HEK293 (cell line): ENCODE measurements at regions not wholly inside any gene's neighbourhood (a gene's known extent, or its start where the extent isn't known, plus 50 kb on each side); places are given as distances from the start of the nearest gene placed in this dataset.

ENCODE experiments used
- CTCF ChIP-seq: fragments of 450-650 bp; formaldehyde crosslinking; IDR thresholded peaks from 2 replicates; pipeline ENCODE4 v1.5.1; 2016; ENCODE audit warnings: missing biosample characterization, missing genetic modification characterization
- KLF1 ChIP-seq: fragments of 450-650 bp; formaldehyde crosslinking; IDR thresholded peaks from 2 replicates; pipeline ENCODE4 v1.5.1; 2016; ENCODE audit warnings: missing biosample characterization, missing genetic modification characterization
- MZF1 ChIP-seq: fragments of 450-650 bp; formaldehyde crosslinking; IDR thresholded peaks from 2 replicates; pipeline ENCODE4 v1.5.1; 2017; ENCODE audit warnings: missing biosample characterization, missing genetic modification characterization, borderline replicate concordance
- PBX3 ChIP-seq: sonication (generic); formaldehyde crosslinking; IDR thresholded peaks from 2 replicates; pipeline ENCODE4 v1.8.1; 2022; ENCODE audit warnings: mild to moderate bottlenecking, moderate library complexity, missing genetic modification reagents
- PRDM10 ChIP-seq: fragments of 450-650 bp; formaldehyde crosslinking; IDR thresholded peaks from 2 replicates; pipeline ENCODE4 v1.5.1; 2016; ENCODE audit warnings: missing biosample characterization, missing genetic modification characterization
- PRDM4 ChIP-seq: fragments of 450-650 bp; formaldehyde crosslinking; IDR thresholded peaks from 2 replicates; pipeline ENCODE4 v1.5.1; 2017; ENCODE audit warnings: missing biosample characterization, missing genetic modification characterization
- ZBTB49 ChIP-seq: fragments of 450-650 bp; formaldehyde crosslinking; IDR thresholded peaks from 2 replicates; pipeline ENCODE4 v1.5.1; 2016; ENCODE audit warnings: missing biosample characterization, missing genetic modification characterization, low read depth
- ZNF175 ChIP-seq: fragments of 450-650 bp; formaldehyde crosslinking; IDR thresholded peaks from 2 replicates; pipeline ENCODE4 v1.5.1; 2016; ENCODE audit warnings: missing biosample characterization, missing genetic modification characterization
- ZNF26 ChIP-seq: fragments of 450-650 bp; formaldehyde crosslinking; IDR thresholded peaks from 2 replicates; pipeline ENCODE4 v1.5.1; 2016; ENCODE audit warnings: missing biosample characterization, missing genetic modification characterization
- ZNF274 ChIP-seq, 2 experiments: fragments of 200-500 bp in 1 of 2; fragments of 450-650 bp in 1 of 2; sonication (Bioruptor generic) in 1 of 2; formaldehyde crosslinking in 1 of 2; IDR thresholded peaks; 2 replicates each; pipeline versions ENCODE4 v1.5.1 to v1.6.1; 2014 to 2016; ENCODE audit warnings: borderline replicate concordance in 1 of 2, inconsistent platforms in 1 of 2, low read length in 1 of 2, missing biosample characterization in 1 of 2, missing genetic modification characterization in 1 of 2
- ZNF510 ChIP-seq: fragments of 450-650 bp; formaldehyde crosslinking; IDR thresholded peaks from 2 replicates; pipeline ENCODE4 v1.5.1; 2018; ENCODE audit warnings: mild to moderate bottlenecking, missing genetic modification characterization, missing biosample characterization; ENCODE audit not compliant: insufficient replicate concordance
- ZNF707 ChIP-seq: fragments of 450-650 bp; formaldehyde crosslinking; IDR thresholded peaks from 2 replicates; pipeline ENCODE4 v1.5.1; 2016; ENCODE audit warnings: missing biosample characterization, missing genetic modification characterization

- TF ChIP-seq PBX3 (CRISPR knock-in tag) (no peak), CTCF (tag by site-specific recombination) (no peak), PRDM10 (no peak), KLF1 (tag by site-specific recombination) (no peak), ZNF175 (tag by site-specific recombination) (no peak), ZNF707 (tag by site-specific recombination) (no peak), MZF1 (tag by site-specific recombination) (no peak), PRDM4 (tag by site-specific recombination) (no peak), ZNF274 (IDR thresholded peaks at IDR 0.05; ENCODE audit: low read length) (no peak), ZNF274 (tag by site-specific recombination; IDR thresholded peaks at IDR 0.05; ENCODE audit: borderline replicate concordance) (no peak), ZNF26 (no peak), ZNF510 (no peak), ZBTB49 (tag by site-specific recombination) (no peak)
Measured at GRCh38 chr1:59158321-59158720, 138.6 kb upstream of the FGGY start.
